ENCODE measurements at regions not wholly inside any gene's neighbourhood (a gene's known extent, or its start where the extent isn't known, plus 50 kb on each side); places are given as distances from the start of the nearest gene placed in this dataset.

DNA sequence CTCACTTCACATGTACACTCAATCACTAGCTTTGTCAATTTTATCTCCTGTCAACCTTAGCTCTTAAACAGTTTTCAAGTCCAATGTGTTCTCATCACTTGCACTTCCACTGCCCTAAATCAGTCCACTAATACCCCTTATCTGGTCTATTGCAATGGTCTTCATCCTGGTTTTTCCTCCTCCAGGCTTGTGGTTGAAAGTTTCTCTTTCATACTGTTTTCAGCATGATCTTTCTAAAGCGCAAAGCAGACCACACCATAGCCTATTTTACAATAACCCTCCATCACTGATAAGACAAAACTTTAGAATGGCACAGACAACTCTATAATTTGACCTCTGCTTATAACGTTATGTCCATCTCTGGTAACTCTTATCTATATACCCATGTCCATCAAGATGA lies 62.0 kb upstream of the DDHD1 start:
- no peak overlapping the region for H4K8ac ChIP-seq (ENCODE audit: low read length)
- WGBS, result 77% methylated on average over 2 of the region's 2 CpGs

DNA sequence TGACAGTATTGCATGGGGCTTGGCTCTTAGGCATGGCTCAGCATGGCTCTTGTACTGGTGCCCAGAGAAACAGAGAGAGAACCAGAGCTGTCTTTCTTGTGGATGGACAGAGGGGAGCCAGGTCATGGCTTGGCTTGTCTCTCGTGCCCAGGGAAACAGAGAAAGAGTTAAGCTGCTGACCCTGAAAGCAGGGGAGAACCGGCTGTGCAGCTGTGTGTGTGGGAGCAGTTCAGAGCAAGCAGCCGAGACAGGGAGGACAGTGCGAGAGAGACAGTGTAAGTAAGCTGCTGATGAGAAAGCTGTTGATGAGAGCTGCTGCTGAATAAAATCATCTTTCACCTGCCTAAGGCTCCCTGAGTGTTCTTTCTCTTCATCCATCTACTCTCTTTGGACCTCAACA lies 61.3 kb upstream of the DDHD1 start:
- Histone ChIP-seq H3K27ac (ENCODE audit: low read length, poor library complexity, severe bottlenecking) (no peak overlapping the region), H2AFZ (ENCODE audit: low read depth, low read length) (no peak overlapping the region), H2BK12ac (ENCODE audit: low read length in 2 of 2) (no peak overlapping the region), H2BK15ac (ENCODE audit: low read depth, poor library complexity, severe bottlenecking) (no peak overlapping the region), H2BK120ac (ENCODE audit: low read depth, low read length) (no peak overlapping the region), H3K14ac (ENCODE audit: low read length in 2 of 2) (no peak overlapping the region), H3K9me3 (ENCODE audit: control insufficient read depth, low read length) (no peaks in the 10 kb centered on the region), H4K8ac (ENCODE audit: low read length) (no peak overlapping the region), H3K4me3 (ENCODE audit: insufficient read depth in 1 of 2, low read depth in 1 of 2, low read length in 2 of 2) (no peak overlapping the region), H2BK5ac (ENCODE audit: low read depth, low read length, poor library complexity, severe bottlenecking) (no peak overlapping the region), H4K91ac (ENCODE audit: low read length) (no peak overlapping the region), H3K27me3 (ENCODE audit: control insufficient read depth in 1 of 2, insufficient read depth in 1 of 2, low read length in 2 of 2) (no peaks in the 10 kb centered on the region), H3K9ac (ENCODE audit: low read length) (no peak overlapping the region), H3K4ac (ENCODE audit: low read depth in 1 of 2, low read length in 2 of 2) (no peak overlapping the region), H3K23ac (ENCODE audit: low read length in 2 of 2) (peak overlapping the region in 1 of 2 experiments; percentile 14), H2AK5ac (ENCODE audit: low read length, severe bottlenecking) (no peak overlapping the region), H3K79me1 (replicated peaks; ENCODE audit: low read length, poor library complexity, severe bottlenecking) (no peaks in the 10 kb centered on the region), H3K4me2 (ENCODE audit: low read length, poor library complexity, severe bottlenecking) (no peak overlapping the region), H3K4me1 (ENCODE audit: control insufficient read depth, insufficient read depth, low read depth, low read length) (peaks cover 4% of the 10 kb centered on the region), H3K36me3 (ENCODE audit: control insufficient read depth in 1 of 2, insufficient read depth in 2 of 2, low read depth in 1 of 2, low read length in 2 of 2) (no peaks in the 10 kb centered on the region), H3K18ac (ENCODE audit: low read depth in 1 of 2, low read length in 2 of 2) (no peak overlapping the region)
- no peak for DNase-seq
- WGBS, result 69% methylated on average over 2 of the region's 4 CpGs

More for the DNA sequence above, 62.0 kb upstream of the DDHD1 start:
- no peak overlapping the region for H2BK120ac ChIP-seq (ENCODE audit: low read depth, low read length)
- no peak overlapping the region for H2AFZ ChIP-seq (ENCODE audit: low read depth, low read length)
- H2BK5ac ChIP-seq (ENCODE audit: low read depth, low read length, poor library complexity, severe bottlenecking), result no peak overlapping the region
- H2BK12ac ChIP-seq (ENCODE audit: low read length in 2 of 2), result no peak overlapping the region
- H4K91ac ChIP-seq (ENCODE audit: low read length), result no peak overlapping the region
- H3K18ac ChIP-seq (ENCODE audit: low read depth in 1 of 2, low read length in 2 of 2), result no peak overlapping the region
- no peak overlapping the region for H3K4me3 ChIP-seq (ENCODE audit: insufficient read depth in 1 of 2, low read depth in 1 of 2, low read length in 2 of 2)
- H2BK15ac ChIP-seq (ENCODE audit: low read depth, poor library complexity, severe bottlenecking), result no peak overlapping the region
- no peak overlapping the region for H3K27ac ChIP-seq (ENCODE audit: low read length, poor library complexity, severe bottlenecking)
- H2AK5ac ChIP-seq (ENCODE audit: low read length, severe bottlenecking), result no peak overlapping the region
- peaks cover 4% of the 10 kb centered on the region for H3K4me1 ChIP-seq (ENCODE audit: control insufficient read depth, insufficient read depth, low read depth, low read length)
- no peak overlapping the region for H3K23ac ChIP-seq (ENCODE audit: low read length in 2 of 2)
- H3K79me1 ChIP-seq (replicated peaks; ENCODE audit: low read length, poor library complexity, severe bottlenecking), result no peaks in the 10 kb centered on the region
- H3K36me3 ChIP-seq (ENCODE audit: control insufficient read depth in 1 of 2, insufficient read depth in 2 of 2, low read depth in 1 of 2, low read length in 2 of 2), result no peaks in the 10 kb centered on the region
- no peaks in the 10 kb centered on the region for H3K27me3 ChIP-seq (ENCODE audit: control insufficient read depth in 1 of 2, insufficient read depth in 1 of 2, low read length in 2 of 2)
- H3K9me3 ChIP-seq (ENCODE audit: control insufficient read depth, low read length), result no peaks in the 10 kb centered on the region
- H3K4ac ChIP-seq (ENCODE audit: low read depth in 1 of 2, low read length in 2 of 2), result no peak overlapping the region
- no peak for DNase-seq
- H3K4me2 ChIP-seq (ENCODE audit: low read length, poor library complexity, severe bottlenecking), result no peak overlapping the region
- H3K9ac ChIP-seq (ENCODE audit: low read length), result no peak overlapping the region
- H3K14ac ChIP-seq (ENCODE audit: low read length in 2 of 2), result no peak overlapping the region

DNA sequence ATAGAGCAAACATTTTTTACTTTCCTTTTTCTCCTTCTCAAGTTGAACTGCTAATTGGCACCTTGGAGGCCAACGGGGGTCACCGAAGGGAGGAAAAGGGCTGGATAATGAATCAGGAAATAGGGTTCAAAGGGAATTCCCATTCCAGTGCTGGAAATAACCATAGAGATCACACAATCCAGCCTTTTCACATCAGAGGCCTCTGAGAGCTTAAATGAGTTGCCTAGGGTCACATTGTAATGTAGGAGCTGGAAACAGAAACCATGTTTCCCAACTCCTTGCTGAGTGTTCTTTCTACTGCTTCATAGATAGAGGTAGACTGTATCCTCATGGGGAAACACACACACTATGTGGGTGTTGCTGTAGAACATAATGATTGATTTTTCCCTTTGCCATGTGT lies 60.6 kb upstream of the DDHD1 start:
- DNase-seq, result no peak
- no peak overlapping the region for H3K9ac ChIP-seq (ENCODE audit: low read length)
- H2AFZ ChIP-seq (ENCODE audit: low read depth, low read length), result no peak overlapping the region
- H2AK5ac ChIP-seq (ENCODE audit: low read length, severe bottlenecking), result no peak overlapping the region
- no peak overlapping the region for H2BK15ac ChIP-seq (ENCODE audit: low read depth, poor library complexity, severe bottlenecking)
- H3K23ac ChIP-seq (ENCODE audit: low read length in 2 of 2), result no peak overlapping the region
- H3K4me1 ChIP-seq (ENCODE audit: control insufficient read depth, insufficient read depth, low read depth, low read length), result peaks cover 4% of the 10 kb centered on the region
- no peak overlapping the region for H3K18ac ChIP-seq (ENCODE audit: low read depth in 1 of 2, low read length in 2 of 2)
- H3K4ac ChIP-seq (ENCODE audit: low read depth in 1 of 2, low read length in 2 of 2), result no peak overlapping the region
- no peaks in the 10 kb centered on the region for H3K36me3 ChIP-seq (ENCODE audit: control insufficient read depth in 1 of 2, insufficient read depth in 2 of 2, low read depth in 1 of 2, low read length in 2 of 2)
- no peak overlapping the region for H3K4me2 ChIP-seq (ENCODE audit: low read length, poor library complexity, severe bottlenecking)
- H3K27ac ChIP-seq (ENCODE audit: low read length, poor library complexity, severe bottlenecking), result no peak overlapping the region
- H3K27me3 ChIP-seq (ENCODE audit: control insufficient read depth in 1 of 2, insufficient read depth in 1 of 2, low read length in 2 of 2), result no peaks in the 10 kb centered on the region
- no peak overlapping the region for H4K8ac ChIP-seq (ENCODE audit: low read length)
- no peak overlapping the region for H2BK12ac ChIP-seq (ENCODE audit: low read length in 2 of 2)
- no peaks in the 10 kb centered on the region for H3K79me1 ChIP-seq (replicated peaks; ENCODE audit: low read length, poor library complexity, severe bottlenecking)
- H3K9me3 ChIP-seq (ENCODE audit: control insufficient read depth, low read length), result no peaks in the 10 kb centered on the region
- no peak overlapping the region for H3K4me3 ChIP-seq (ENCODE audit: insufficient read depth in 1 of 2, low read depth in 1 of 2, low read length in 2 of 2)
- H3K14ac ChIP-seq (ENCODE audit: low read length in 2 of 2), result no peak overlapping the region
- no CpG with 5 or more reads among the region's 2 CpGs for whole genome bisulfite sequencing
- no peak overlapping the region for H2BK5ac ChIP-seq (ENCODE audit: low read depth, low read length, poor library complexity, severe bottlenecking)
- no peak overlapping the region for H4K91ac ChIP-seq (ENCODE audit: low read length)
- no peak overlapping the region for H2BK120ac ChIP-seq (ENCODE audit: low read depth, low read length)

DNA sequence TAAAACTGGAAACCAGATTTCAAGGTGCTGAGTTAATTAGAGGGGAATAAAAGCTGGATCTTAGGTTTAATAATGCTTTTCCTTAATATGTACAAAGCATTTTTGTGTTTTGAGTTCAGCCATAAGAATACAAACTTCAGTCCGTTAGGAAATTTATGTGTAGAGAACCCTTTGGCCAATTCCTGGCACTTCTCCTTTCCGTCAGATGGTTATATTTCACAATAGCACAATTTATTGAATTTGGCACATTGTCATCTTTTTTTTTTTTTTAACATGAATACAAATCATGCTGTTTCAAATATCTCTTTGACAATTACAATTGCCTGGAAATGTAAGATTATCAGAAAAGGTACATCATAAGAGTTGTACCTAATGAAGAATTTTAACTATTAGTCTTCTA lies 56.2 kb upstream of the DDHD1 start:
- Histone ChIP-seq H3K4me1 (ENCODE audit: control insufficient read depth, insufficient read depth, low read depth, low read length) (no peaks in the 10 kb centered on the region), H2BK12ac (ENCODE audit: low read length in 2 of 2) (no peak overlapping the region), H4K8ac (ENCODE audit: low read length) (no peak overlapping the region), H3K9ac (ENCODE audit: low read length) (no peak overlapping the region), H3K4ac (ENCODE audit: low read depth in 1 of 2, low read length in 2 of 2) (no peak overlapping the region), H4K91ac (ENCODE audit: low read length) (no peak overlapping the region), H2BK15ac (ENCODE audit: low read depth, poor library complexity, severe bottlenecking) (no peak overlapping the region), H3K27ac (ENCODE audit: low read length, poor library complexity, severe bottlenecking) (no peak overlapping the region), H3K23ac (ENCODE audit: low read length in 2 of 2) (no peak overlapping the region), H3K18ac (ENCODE audit: low read depth in 1 of 2, low read length in 2 of 2) (no peak overlapping the region), H3K27me3 (ENCODE audit: control insufficient read depth in 1 of 2, insufficient read depth in 1 of 2, low read length in 2 of 2) (no peaks in the 10 kb centered on the region), H3K14ac (ENCODE audit: low read length in 2 of 2) (no peak overlapping the region), H3K79me1 (replicated peaks; ENCODE audit: low read length, poor library complexity, severe bottlenecking) (no peaks in the 10 kb centered on the region), H3K36me3 (ENCODE audit: control insufficient read depth in 1 of 2, insufficient read depth in 2 of 2, low read depth in 1 of 2, low read length in 2 of 2) (no peaks in the 10 kb centered on the region), H2AK5ac (ENCODE audit: low read length, severe bottlenecking) (no peak overlapping the region), H2AFZ (ENCODE audit: low read depth, low read length) (no peak overlapping the region), H2BK120ac (ENCODE audit: low read depth, low read length) (no peak overlapping the region), H3K4me3 (ENCODE audit: insufficient read depth in 1 of 2, low read depth in 1 of 2, low read length in 2 of 2) (no peak overlapping the region), H3K9me3 (ENCODE audit: control insufficient read depth, low read length) (peaks cover 8% of the 10 kb centered on the region), H3K4me2 (ENCODE audit: low read length, poor library complexity, severe bottlenecking) (no peak overlapping the region), H2BK5ac (ENCODE audit: low read depth, low read length, poor library complexity, severe bottlenecking) (no peak overlapping the region)
- 0% methylated on average over 1 of the region's 2 CpGs for WGBS
- DNase-seq, result no peak
